Ovary (tissue), 3 donors: ENCODE measurements at regions not wholly inside any gene's neighbourhood (a gene's known extent, or its start where the extent isn't known, plus 50 kb on each side); places are given as distances from the start of the nearest gene placed in this dataset.

Source experiments
- EP300 ChIP-seq: sonication (generic); formaldehyde crosslinking; IDR thresholded peaks from one replicate; pipeline ENCODE4 v1.6.1; 2017; ENCODE audit warnings: antibody characterized with exemption
- TF ChIP-seq, protein P1 (sequence below), 3 donors: fragments of 450-650 bp in 2 of 3; fragments of 200-600 bp in 1 of 3; IDR thresholded peaks; one replicate each; pipeline versions ENCODE4 v1.5.1 to v1.8.0; 2016 to 2022; ENCODE audit warnings: antibody characterized with exemption in 3 of 3, mild to moderate bottlenecking in 1 of 3
- donor health status: DM: no; HTN: no; CAD: no.

DNA sequence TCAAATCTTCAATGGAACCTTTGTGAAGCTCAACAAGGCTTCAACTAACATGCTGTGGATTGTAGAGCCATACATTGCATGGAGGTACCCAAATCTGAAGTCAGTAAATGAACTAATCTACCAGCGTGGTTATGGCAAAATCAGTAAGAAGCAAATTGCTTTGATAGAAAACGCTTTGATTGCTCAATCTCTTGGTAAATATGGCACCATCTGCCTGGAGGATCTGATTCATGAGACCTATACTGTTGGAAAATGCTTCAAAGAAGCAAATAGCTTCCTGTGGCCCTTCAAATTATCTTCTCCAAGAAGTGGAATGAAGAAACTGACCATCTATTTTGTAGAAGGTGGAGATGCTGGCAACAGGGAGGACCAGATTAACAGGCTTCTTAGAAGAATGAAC is 54.7 kb upstream of the TTC39B start:
- TF ChIP-seq EP300 = no peak
- TF ChIP-seq, protein P1, sequence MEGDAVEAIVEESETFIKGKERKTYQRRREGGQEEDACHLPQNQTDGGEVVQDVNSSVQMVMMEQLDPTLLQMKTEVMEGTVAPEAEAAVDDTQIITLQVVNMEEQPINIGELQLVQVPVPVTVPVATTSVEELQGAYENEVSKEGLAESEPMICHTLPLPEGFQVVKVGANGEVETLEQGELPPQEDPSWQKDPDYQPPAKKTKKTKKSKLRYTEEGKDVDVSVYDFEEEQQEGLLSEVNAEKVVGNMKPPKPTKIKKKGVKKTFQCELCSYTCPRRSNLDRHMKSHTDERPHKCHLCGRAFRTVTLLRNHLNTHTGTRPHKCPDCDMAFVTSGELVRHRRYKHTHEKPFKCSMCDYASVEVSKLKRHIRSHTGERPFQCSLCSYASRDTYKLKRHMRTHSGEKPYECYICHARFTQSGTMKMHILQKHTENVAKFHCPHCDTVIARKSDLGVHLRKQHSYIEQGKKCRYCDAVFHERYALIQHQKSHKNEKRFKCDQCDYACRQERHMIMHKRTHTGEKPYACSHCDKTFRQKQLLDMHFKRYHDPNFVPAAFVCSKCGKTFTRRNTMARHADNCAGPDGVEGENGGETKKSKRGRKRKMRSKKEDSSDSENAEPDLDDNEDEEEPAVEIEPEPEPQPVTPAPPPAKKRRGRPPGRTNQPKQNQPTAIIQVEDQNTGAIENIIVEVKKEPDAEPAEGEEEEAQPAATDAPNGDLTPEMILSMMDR (IDR thresholded peaks at IDR 0.05) = no peak
